ENCODE measurements at regions not wholly inside any gene's neighbourhood (a gene's known extent, or its start where the extent isn't known, plus 50 kb on each side); places are given as distances from the start of the nearest gene placed in this dataset.
"Not testable (repeated sequence)": the region's sequence is repeated elsewhere in the genome, so short reads cannot be mapped to it uniquely, and the experiment has no call there.

DNA sequence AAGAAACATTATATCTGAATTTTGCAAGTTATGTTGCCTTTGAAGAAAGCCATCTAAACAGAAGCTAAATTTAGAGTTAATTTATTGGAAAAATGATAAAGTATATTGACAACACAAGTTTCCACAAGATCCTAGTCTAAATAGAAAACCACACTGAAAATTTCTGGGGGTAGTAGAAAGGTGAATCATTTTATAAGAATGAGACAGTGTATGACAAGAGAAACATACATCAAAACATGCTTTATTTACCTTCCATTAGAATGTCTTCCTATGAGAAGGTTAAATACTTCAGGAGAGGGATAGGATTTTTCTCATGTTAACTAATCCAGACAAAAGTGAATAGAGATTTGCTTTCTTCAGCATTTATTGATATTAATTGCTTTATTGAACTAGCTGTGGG is 1389.8 kb upstream of the ZEB2 start:
- DNase-seq: no peak
- no peak overlapping the region for H3K4me3 Mint-ChIP-seq

DNA sequence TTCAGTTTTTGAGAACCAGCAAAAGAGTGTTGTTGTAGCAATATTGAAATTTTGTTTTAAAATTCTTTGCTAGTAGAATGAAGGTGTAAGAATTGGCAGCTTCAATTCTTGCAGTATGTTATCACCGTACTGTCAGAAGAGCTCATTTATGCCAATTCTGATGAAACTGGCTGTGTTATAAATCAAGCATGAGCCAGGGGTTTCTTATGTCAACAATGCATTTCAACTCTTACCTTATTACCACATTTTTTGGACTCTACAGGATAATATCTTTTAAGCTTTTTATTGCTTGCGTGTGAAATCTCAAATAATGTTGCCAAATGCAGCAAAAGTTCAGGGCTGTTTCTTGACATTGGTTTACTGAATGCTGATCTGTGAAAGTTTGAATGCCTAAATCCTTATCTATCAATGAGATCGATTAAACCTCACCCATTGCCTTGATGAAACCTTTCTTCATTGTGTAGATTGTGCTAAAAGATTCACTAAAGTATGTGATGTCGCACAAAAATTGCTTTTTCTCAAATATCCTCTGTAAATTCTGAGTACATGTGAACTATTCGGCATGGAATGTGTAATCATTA is 1389.3 kb upstream of the ZEB2 start:
- no peak for DNase-seq
- no peaks in the 10 kb centered on the region for H3K9me3 Mint-ChIP-seq
- no peaks in the 10 kb centered on the region for H3K36me3 Mint-ChIP-seq (ENCODE audit: insufficient read depth)
- H3K4me3 Mint-ChIP-seq: no peak overlapping the region
- no peaks in the 10 kb centered on the region for H3K4me1 Mint-ChIP-seq (ENCODE audit: low read depth)
- H3K27me3 Mint-ChIP-seq (ENCODE audit: low read depth): no peaks in the 10 kb centered on the region
- ATAC-seq: no peak

More for the DNA sequence above, 1389.8 kb upstream of the ZEB2 start:
- ATAC-seq: no peak
- H3K4me1 Mint-ChIP-seq (ENCODE audit: low read depth): no peaks in the 10 kb centered on the region
- H3K36me3 Mint-ChIP-seq (ENCODE audit: insufficient read depth): no peaks in the 10 kb centered on the region
- H3K9me3 Mint-ChIP-seq: no peaks in the 10 kb centered on the region
- H3K27me3 Mint-ChIP-seq (ENCODE audit: low read depth): no peaks in the 10 kb centered on the region

DNA sequence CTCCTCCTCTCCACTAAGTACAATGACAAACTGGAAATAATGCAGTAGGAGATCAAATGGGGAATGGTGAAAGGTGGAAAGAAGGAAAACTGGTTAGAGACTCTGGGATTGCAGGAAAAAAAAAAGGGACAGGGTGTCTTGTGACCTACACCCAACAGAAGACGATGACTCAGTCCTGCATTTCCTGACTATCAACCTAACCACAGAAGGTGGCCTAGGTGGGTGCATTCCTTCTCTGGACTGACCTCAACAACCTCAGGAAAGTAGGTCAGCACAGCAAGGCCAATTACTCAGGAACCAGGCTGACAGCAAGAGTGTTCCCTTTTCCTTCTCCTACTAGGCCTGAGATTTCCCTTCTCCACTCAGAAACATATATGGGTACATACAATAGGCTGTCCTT is 1386.4 kb upstream of the ZEB2 start:
- no peak for ATAC-seq
- H3K27me3 Mint-ChIP-seq (ENCODE audit: low read depth): no peaks in the 10 kb centered on the region
- no peak for DNase-seq
- H3K9me3 Mint-ChIP-seq: peaks cover 3% of the 10 kb centered on the region
- H3K36me3 Mint-ChIP-seq (ENCODE audit: insufficient read depth): no peaks in the 10 kb centered on the region
- no peaks in the 10 kb centered on the region for H3K4me1 Mint-ChIP-seq (ENCODE audit: low read depth)
- no peak overlapping the region for H3K4me3 Mint-ChIP-seq

DNA sequence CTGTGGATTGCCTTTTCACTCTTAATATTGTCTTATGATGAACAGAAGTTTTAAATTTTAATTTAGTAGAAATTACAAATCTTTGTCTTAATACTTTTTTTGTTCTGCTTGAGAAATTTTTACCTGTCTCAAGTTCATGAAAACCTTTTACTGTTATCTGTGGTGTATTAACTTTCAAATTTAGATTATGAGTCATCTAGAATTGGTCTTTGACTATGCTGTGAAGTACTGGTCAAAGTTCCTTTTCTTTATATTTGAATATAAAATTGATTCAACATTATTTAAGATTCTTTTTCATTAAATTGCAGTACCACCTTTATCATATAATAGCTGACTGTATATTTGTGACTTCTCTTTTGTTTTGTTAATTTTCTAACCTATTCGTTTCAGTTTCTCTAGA is 1385.5 kb upstream of the ZEB2 start:
- H3K4me3 Mint-ChIP-seq: no peak overlapping the region
- ATAC-seq: no peak
- DNase-seq: no peak
- H3K27me3 Mint-ChIP-seq (ENCODE audit: low read depth): no peaks in the 10 kb centered on the region
- no peaks in the 10 kb centered on the region for H3K4me1 Mint-ChIP-seq (ENCODE audit: low read depth)
- no peaks in the 10 kb centered on the region for H3K36me3 Mint-ChIP-seq (ENCODE audit: insufficient read depth)
- peaks cover 6% of the 10 kb centered on the region for H3K9me3 Mint-ChIP-seq

DNA sequence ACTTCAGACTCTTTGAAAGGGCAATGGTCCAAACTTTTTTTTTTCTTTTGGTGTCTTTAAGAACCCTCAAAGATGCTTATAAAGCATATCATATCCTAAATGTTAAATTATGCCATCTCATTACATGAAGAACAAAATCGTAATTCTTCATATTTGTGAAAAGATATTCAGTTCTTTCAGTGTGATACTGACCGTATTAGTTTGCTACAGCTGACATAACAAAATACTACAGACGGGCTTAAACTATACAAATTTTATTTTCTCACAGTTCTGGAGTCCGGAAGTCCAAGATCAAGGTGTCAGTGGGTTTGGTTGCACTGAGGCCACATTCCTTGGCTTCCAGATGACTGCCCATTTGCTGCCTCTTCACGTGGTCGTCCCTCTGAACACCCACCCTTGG is 1377.2 kb upstream of the ZEB2 start:
- H3K27me3 Mint-ChIP-seq (ENCODE audit: low read depth): no peaks in the 10 kb centered on the region
- no peak for ATAC-seq
- peaks cover 7% of the 10 kb centered on the region for H3K9me3 Mint-ChIP-seq
- H3K36me3 Mint-ChIP-seq (ENCODE audit: insufficient read depth): no peaks in the 10 kb centered on the region
- H3K4me3 Mint-ChIP-seq: no peak overlapping the region
- no peaks in the 10 kb centered on the region for H3K4me1 Mint-ChIP-seq (ENCODE audit: low read depth)
- DNase-seq: no peak

DNA sequence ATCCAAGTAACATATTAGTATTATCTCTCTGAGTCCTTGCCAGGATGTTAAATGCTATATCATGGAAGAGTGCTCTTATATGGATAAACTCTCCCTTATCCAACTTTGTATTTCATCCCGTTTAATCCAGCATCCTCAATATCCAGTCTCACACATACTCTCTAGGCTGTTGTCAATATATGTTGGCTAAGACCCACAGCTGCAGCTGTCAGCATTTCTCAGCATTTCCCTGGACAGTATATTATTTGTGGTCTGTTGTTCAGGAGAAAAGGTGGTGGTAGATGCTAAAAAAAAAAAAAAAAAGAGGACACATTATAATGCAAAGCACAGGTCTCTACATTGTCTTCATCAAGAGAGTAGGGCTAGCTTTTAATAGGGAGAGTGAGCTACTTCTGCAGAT is 1368.0 kb upstream of the ZEB2 start:
- ATAC-seq (no peak), DNase-seq (no peak)
- Mint-ChIP-seq H3K4me1 (ENCODE audit: low read depth) (no peaks in the 10 kb centered on the region), H3K27me3 (ENCODE audit: low read depth) (no peaks in the 10 kb centered on the region), H3K9me3 (peaks cover 6% of the 10 kb centered on the region), H3K4me3 (no peak overlapping the region), H3K36me3 (ENCODE audit: insufficient read depth) (no peaks in the 10 kb centered on the region)

DNA sequence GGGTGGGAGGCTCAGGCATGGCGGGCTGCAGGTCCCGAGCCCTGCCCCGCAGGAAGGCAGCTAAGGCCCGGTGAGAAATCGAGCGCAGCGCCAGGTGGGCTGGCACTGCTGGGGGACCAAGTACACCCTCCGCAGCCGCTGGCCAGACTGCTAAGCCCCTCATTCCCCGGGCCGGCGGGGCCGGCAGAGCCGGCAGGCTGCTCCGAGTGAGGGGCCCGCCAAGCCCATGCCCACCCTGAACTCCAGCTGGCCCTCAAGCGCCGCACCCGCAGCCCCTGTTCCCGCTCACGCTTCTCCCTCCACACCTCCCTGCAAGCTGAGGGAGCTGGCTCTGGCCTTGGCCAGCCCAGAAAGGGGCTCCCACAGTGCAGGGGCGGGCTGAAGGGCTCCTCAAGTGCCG is 1361.1 kb upstream of the ZEB2 start:
- not testable (repeated sequence) for H3K36me3 Mint-ChIP-seq (ENCODE audit: insufficient read depth); H3K9me3 Mint-ChIP-seq; DNase-seq; ATAC-seq; H3K4me3 Mint-ChIP-seq; H3K4me1 Mint-ChIP-seq (ENCODE audit: low read depth); H3K27me3 Mint-ChIP-seq (ENCODE audit: low read depth)

DNA sequence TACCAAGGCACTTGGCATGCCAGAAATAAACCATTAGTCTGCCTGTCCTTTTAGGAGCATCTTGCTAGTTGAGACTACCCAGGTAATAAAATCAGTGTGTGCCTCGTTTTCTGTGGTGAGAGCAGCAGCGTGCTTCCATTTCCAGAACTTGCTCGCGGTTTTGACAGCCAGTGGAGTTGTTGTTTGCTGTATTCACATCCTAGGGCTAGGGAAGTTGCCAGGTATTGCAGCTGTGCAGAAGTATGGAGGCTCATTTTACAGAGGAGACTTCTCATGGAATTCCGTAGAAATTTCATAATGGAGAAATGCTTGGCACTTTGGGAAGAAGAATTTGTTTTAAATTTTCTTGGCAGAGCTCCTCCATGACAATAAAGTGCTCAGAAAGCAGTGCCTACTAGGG is 1355.1 kb upstream of the ZEB2 start:
- H3K27me3 Mint-ChIP-seq (ENCODE audit: low read depth): no peaks in the 10 kb centered on the region
- ATAC-seq: no peak
- DNase-seq: no peak
- H3K9me3 Mint-ChIP-seq: no peaks in the 10 kb centered on the region
- no peak overlapping the region for H3K4me3 Mint-ChIP-seq
- H3K4me1 Mint-ChIP-seq (ENCODE audit: low read depth): no peaks in the 10 kb centered on the region
- H3K36me3 Mint-ChIP-seq (ENCODE audit: insufficient read depth): no peaks in the 10 kb centered on the region

DNA sequence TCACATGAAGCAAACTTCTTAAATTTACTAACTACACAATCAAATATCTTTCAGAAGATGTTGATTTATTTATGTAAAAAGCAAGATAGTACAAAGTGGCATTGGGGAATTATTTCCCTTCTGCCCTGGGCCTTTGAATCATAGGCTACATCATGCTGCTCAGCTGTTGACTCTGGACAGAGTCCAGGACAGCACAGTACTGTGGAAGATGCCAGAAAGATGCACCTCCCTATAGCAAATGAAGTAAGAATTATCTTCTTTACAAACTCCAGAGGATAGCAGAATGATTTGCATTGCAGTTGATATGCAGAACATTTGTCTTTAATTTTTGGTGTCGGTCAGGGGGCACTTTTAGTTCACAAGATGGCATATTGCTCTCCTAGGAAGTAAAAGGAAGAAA is 1354.5 kb upstream of the ZEB2 start:
- H3K9me3 Mint-ChIP-seq: no peaks in the 10 kb centered on the region
- DNase-seq: no peak
- H3K4me1 Mint-ChIP-seq (ENCODE audit: low read depth): no peaks in the 10 kb centered on the region
- no peaks in the 10 kb centered on the region for H3K27me3 Mint-ChIP-seq (ENCODE audit: low read depth)
- ATAC-seq: no peak
- no peak overlapping the region for H3K4me3 Mint-ChIP-seq
- H3K36me3 Mint-ChIP-seq (ENCODE audit: insufficient read depth): no peaks in the 10 kb centered on the region

DNA sequence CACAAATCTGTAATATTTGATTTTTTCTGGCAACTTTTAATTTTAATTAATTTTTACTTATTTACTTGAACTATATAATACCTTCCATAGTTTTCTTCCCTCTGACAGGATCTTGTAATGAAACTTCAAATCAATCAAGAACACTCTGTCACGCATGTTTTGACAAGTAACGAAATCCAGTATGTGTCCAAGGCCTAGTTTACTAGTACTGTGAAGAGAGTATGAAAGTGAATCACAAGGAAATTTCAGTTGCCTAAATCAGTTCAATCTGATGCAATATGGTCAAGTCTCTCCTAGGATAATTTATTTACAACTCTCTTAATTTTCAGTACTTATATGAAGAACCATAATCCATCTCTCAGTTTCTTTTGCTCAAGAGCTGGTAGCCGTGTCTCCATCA is 1344.6 kb upstream of the ZEB2 start:
- H3K4me1 Mint-ChIP-seq (ENCODE audit: low read depth): no peaks in the 10 kb centered on the region
- no peaks in the 10 kb centered on the region for H3K27me3 Mint-ChIP-seq (ENCODE audit: low read depth)
- H3K36me3 Mint-ChIP-seq (ENCODE audit: insufficient read depth): no peaks in the 10 kb centered on the region
- DNase-seq: no peak
- no peaks in the 10 kb centered on the region for H3K9me3 Mint-ChIP-seq
- ATAC-seq: no peak
- no peak overlapping the region for H3K4me3 Mint-ChIP-seq

DNA sequence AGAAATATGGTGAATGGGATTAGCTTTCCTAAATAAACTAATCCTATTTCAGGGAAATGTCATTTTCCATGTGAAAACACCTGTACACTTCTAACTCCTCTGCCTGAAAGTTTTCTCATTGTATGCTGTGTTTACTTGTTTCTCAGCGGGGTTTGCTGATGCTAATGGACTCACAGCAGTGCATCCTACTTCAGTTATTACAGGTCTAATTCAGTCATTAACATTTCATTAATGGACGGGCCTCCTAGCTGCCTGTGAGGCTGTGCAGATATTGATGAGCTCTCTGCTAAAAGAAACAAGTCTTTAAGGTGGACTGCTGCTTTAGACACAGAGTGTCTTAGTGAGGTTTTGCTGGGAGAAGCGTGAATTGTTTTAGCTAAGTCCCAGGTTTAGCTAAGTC is 1342.0 kb upstream of the ZEB2 start:
- H3K4me1 Mint-ChIP-seq (ENCODE audit: low read depth): no peaks in the 10 kb centered on the region
- no peak overlapping the region for H3K4me3 Mint-ChIP-seq
- H3K36me3 Mint-ChIP-seq (ENCODE audit: insufficient read depth): no peaks in the 10 kb centered on the region
- ATAC-seq: no peak
- H3K9me3 Mint-ChIP-seq: peaks cover 3% of the 10 kb centered on the region
- no peaks in the 10 kb centered on the region for H3K27me3 Mint-ChIP-seq (ENCODE audit: low read depth)
- DNase-seq: no peak

DNA sequence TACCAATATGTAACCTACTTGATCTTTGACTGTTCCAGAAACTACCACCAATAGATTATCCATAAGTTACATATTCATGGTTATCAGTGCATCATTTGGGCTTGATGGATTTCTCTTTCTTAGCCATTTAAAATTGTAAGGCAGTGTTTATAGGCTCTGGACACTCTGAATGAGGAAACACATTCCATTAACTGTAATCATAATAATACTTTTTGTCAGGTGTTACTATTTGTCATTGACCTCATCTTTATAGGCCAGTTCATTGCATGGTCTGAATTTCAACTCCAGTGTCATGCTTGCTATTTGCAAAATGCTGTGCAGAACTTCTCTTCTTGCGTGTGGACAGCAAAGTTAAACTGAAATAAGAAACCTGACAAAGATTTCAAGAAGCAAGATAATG is 1340.2 kb upstream of the ZEB2 start:
- Mint-ChIP-seq H3K27me3 (ENCODE audit: low read depth) (no peaks in the 10 kb centered on the region), H3K36me3 (ENCODE audit: insufficient read depth) (no peaks in the 10 kb centered on the region), H3K4me3 (no peak overlapping the region), H3K4me1 (ENCODE audit: low read depth) (no peaks in the 10 kb centered on the region), H3K9me3 (peaks cover 11% of the 10 kb centered on the region)
- no peak for DNase-seq
- no peak for ATAC-seq

DNA sequence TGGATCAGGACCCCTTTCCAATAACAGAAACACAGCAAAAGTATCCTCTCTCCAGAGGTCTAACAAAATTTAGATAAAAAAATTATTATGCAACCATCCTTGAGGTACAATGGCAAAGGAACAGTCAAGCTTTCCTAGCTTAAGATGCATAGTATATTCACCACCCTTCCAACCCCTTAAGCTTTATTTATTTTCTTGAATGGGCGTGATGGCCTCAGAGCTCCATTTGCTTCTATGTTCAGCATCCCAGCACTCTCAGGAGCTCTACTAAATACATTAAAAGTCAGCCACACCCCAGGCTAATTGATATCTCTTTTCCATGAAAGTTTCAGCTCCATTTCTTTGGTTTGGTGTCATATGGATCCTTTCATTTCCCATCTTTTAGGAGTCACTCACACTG is 1335.2 kb upstream of the ZEB2 start:
- Mint-ChIP-seq H3K4me1 (ENCODE audit: low read depth) (no peaks in the 10 kb centered on the region), H3K36me3 (ENCODE audit: insufficient read depth) (no peaks in the 10 kb centered on the region), H3K4me3 (no peak overlapping the region), H3K27me3 (ENCODE audit: low read depth) (no peaks in the 10 kb centered on the region), H3K9me3 (peaks cover 12% of the 10 kb centered on the region)
- ATAC-seq: no peak
- no peak for DNase-seq

DNA sequence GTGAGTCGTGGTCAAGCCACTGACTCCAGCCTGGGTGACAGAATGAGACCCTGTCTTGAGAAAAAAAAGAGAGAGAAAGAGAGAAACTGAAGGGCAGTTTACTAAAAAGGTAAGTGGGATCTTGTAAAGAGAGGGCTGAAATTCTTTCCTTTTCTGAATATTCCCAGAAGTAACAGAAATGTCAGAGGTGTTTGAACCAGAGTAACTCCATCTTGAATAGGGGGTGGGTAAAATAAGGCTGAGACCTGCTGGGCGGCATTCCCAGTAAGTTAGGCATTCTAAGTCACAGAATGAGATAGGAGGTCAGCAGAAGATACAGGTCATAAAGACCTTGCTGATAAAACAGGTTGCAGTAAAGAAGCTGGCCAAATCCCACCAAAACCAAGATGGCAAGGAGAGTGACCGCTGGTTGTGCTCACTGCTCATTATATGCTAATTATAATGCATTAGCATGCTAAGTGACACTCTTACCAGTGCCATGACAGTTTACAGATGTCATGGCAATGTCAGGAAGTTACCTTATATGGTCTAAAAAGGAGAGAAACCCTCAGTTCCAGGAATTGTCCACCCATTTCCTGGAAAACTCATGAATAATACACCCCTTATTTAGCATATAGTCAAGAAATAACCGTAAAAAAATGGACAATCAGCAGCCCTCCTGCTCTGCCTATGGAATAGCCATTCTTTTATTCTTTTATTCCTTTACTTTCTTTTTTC is 1334.3 kb upstream of the ZEB2 start:
- no peaks in the 10 kb centered on the region for H3K36me3 Mint-ChIP-seq (ENCODE audit: insufficient read depth)
- H3K27me3 Mint-ChIP-seq (ENCODE audit: low read depth): no peaks in the 10 kb centered on the region

DNA sequence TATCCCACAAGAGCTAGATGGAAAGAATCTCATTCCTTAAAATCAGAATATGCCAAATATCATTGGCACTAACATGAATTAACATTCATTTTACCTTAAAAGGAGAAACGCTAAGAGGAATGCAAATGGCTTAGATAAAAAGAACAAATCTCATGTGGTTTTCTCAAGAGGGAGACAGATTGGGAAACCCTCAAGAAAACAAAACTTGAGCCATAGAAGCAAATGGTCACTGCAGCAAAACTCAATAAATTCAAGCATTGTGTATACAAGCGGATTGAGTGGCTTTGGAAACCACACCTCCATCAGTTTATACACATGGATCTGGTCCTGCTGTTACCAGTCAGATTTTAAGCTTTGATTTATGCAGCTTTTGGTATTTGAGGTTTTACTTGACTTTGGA is 1331.8 kb upstream of the ZEB2 start:
- Mint-ChIP-seq H3K27me3 (ENCODE audit: low read depth) (no peaks in the 10 kb centered on the region), H3K9me3 (peaks cover 12% of the 10 kb centered on the region), H3K4me1 (ENCODE audit: low read depth) (no peaks in the 10 kb centered on the region), H3K4me3 (no peak overlapping the region), H3K36me3 (ENCODE audit: insufficient read depth) (no peaks in the 10 kb centered on the region)
- DNase-seq (no peak), ATAC-seq (no peak)

More for the DNA sequence above, 1334.3 kb upstream of the ZEB2 start:
- peaks cover 15% of the 10 kb centered on the region for H3K9me3 Mint-ChIP-seq
- ATAC-seq: no peak
- no peak overlapping the region for H3K4me3 Mint-ChIP-seq
- no peak for DNase-seq
- H3K4me1 Mint-ChIP-seq (ENCODE audit: low read depth): no peaks in the 10 kb centered on the region
